Muscle of back (tissue), 3 donors: ENCODE measurements at regions not wholly inside any gene's neighbourhood (a gene's known extent, or its start where the extent isn't known, plus 50 kb on each side); places are given as distances from the start of the nearest gene placed in this dataset.
"Not testable (repeated sequence)": the region's sequence is repeated elsewhere in the genome, so short reads cannot be mapped to it uniquely, and the experiment has no call there.

ENCODE experiments used
- DNase-seq, 3 donors: peaks; one replicate each; pipeline versions ENCODE4 v3.0.0 to v3.0.0-alpha.2; 2013

- not testable (repeated sequence) for DNase-seq
Observed at GRCh38 chr16:10275214-10275996, 93.2 kb upstream of the GRIN2A start.

GRCh38 chr16:10277597-10277996 is 95.4 kb upstream of the GRIN2A start:
- no peak for DNase-seq

- no peak for DNase-seq
Observed at GRCh38 chr16:10280262-10281170, 98.3 kb upstream of the GRIN2A start.

DNA sequence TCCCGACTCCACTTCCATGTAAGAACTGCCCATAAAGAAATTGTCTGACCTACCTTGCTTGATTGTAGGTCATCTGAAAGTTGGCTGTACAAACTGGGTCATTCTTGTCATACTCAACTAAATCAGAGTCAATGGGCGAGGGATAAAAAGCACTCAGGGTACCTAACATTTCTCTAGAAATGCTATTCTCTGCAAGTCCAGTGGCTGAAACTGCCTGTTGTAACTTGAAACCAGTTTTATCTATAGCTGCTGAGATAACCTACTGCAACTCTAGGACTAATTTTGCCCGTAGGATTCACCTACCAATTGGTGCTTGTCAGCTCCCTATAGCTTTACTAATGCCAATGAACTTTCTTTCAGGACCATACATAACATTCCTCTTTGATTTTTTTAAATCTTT is 100.1 kb upstream of the GRIN2A start:
- DNase-seq: no peak

- not testable (repeated sequence) for DNase-seq
Observed at GRCh38 chr16:10283246-10283645, 101.0 kb upstream of the GRIN2A start.

GRCh38 chr16:10290467-10291105 is 95.3 kb upstream of the ATF7IP2 start:
- not testable (repeated sequence) for DNase-seq

DNA sequence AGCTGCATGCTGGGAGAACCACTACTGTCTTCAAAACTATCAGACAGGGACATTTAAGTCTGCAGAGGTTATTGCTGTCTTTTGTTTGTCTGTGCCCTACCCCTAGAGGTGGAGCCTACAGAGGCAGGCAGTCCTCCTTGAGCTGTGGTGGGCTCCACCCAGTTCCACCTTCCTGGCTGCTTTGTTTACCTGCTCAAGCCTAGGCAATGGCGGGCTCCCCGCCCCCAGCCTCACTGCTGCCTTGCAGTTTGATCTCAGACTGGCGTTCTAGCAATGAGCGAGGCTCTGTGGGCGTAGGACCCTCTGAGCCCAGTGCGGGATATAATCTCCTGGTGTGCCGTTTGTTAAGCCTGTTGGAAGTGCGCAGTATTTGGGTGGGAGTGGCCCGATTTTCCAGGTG is 93.7 kb upstream of the ATF7IP2 start:
- DNase-seq: not testable (repeated sequence)

DNA sequence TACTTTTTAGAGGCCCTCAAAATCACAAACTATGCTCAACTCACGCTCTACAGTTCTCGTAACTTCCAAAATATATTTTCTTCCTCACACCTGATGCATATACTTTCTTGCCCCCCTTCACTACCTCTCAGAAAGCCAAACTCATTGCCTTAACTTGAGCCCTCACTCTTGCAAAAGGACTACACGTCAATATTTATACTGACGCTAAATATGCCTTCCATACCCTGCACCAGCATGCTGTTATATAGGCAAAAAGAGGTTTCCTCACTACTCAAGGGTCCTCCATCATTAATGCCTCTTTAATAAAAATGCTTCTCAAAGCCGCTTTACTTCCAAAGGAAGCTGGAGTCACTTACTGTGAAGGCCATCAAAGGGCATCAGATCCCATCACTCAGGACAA is 92.9 kb upstream of the ATF7IP2 start:
- not testable (repeated sequence) for DNase-seq

DNA sequence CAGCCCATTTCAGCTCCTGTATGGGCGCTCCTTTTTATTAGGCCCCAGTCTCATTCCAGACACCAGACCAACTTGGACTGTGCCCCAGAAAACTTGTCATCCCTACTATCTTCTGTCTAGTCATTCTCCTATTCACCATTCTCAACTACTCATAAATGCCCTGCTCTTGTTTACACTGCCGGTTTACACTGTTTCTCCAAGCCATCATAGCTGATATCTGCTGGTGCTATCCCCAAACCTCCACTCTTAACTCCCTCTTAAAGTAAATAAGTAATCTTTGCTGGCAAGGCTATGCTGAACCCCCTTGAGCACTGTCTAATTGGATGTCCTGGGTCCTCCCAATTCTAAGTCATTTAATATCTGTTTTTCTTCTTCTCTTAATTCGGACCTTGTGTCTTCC is 91.7 kb upstream of the ATF7IP2 start:
- DNase-seq: not testable (repeated sequence)

GRCh38 chr16:10296956-10297340 is 88.9 kb upstream of the ATF7IP2 start:
- no peak for DNase-seq

DNA sequence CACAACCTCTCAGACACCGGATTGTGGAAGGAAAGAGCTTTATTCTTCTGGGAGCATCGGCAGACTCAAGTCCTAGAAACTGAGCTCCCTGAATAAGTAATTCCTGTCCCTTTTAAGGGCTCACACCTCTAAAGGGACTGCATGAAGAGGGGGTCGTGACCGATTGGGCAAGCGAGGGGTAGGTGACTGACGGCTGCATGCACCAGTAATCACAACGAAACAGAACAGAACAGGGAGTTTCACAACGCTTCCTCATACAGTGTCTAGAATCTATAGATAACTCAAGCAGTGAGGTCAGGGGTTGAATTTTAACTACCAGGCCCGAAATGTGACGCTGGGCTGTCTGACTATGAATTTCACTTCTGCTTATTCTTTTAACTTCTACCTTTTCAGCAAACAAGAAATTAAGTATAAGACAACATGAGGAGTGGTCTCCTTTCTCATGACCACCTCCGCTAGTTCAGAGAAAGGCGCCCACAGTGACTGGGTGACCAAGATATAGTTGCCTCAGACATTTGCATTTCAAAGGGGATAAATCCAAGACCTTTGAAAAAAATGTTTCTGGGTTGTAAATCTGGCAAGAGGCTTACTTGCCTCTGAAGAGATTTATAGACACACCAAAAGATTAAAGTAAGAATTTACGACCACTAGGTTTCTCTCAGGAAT is 88.4 kb upstream of the ATF7IP2 start:
- DNase-seq: peak in 1 of 3 donors; percentile 30

DNA sequence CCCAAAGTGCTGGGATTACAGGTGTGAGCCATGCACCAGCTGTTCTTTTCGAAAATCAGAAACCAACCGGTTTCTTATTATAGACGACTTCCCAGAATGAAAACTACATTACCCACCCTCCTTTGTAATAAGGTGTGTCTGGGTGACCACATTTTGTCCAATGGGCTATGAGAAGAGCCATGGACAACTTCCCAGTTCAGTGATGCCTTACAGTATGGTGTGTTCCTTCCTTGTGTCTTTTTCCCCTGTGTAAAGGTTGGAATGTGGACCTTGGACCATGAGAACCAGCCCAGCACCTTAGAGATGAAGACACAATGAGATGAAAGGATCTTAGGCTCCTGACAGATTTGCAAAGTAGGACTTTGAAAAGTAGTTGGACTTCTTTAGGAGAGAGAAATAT is 85.0 kb upstream of the ATF7IP2 start:
- no peak for DNase-seq

- DNase-seq: not testable (repeated sequence)
Observed at GRCh38 chr16:10301547-10301946, 84.3 kb upstream of the ATF7IP2 start.

DNA sequence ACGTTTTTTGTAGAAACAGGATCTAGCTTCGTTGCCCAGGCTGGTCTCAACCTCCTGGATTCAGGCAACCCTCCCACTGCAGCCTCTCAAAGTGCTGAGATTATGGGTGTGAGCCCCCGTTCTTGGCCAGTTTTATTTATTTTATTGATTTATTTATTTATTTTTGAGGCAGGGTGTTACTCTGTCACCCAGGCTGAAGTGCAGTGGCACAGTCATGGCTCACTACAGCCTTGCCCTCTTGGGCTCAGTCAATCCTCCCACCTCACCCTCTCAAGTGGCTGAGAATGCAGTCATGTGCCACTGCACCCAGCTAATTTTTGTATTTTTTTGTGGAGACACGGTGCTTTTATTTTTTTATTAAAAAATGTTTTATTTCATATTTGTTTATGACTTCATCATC is 79.9 kb upstream of the ATF7IP2 start:
- no peak for DNase-seq

GRCh38 chr16:10308305-10309193 is 77.3 kb upstream of the ATF7IP2 start:
- DNase-seq: no peak

- DNase-seq: no peak
Observed at GRCh38 chr16:10309271-10309932, 76.5 kb upstream of the ATF7IP2 start.

- DNase-seq: no peak
Observed at GRCh38 chr16:10312008-10312407, 73.9 kb upstream of the ATF7IP2 start.

DNA sequence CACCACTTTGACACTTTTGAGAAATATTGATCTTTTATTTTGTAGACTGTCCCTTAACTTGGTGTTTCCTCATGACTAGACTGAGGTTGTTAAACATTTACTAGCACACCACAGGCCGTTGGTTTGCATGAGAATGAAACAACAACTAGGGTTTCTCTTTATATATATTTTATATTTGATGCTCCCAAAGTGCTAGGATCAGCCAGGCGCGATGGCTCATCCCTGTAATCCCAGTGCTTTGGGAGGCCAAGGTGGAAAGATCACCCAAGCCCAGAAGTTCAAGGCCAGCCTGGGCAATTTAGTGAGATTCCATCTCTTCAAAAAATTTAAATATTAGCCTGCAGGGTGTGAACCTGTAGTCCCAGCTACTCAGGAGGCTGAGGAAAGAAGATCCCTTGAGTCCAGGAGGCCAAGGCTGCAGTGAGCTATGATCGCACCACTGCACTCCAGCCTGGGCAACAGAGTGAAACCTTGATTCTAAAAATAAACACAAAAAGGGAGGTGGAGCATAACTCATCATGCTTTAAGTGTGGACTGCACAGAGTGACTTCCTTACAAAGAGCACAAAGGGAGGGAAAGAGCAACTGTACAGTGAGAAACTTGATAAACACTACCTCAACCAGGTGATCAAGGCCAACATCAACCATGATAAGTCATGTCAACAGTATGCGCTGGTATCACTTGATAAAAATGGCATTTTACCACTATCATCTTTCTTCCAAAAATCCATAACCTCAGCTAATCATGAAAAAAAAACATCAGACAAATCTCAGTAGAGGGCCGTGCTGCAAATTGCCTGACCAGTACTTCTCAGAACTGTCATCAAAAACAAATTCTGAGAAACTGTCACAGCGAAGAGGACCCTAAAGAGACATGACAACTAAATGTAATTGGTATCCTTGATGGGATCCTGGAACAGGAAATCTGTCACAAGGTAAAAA is 72.8 kb upstream of the ATF7IP2 start:
- DNase-seq: no peak

- no peak for DNase-seq
Observed at GRCh38 chr16:10314317-10314716, 71.5 kb upstream of the ATF7IP2 start.
